Loucy (cell line): ENCODE measurements at regions not wholly inside any gene's neighbourhood (a gene's known extent, or its start where the extent isn't known, plus 50 kb on each side); places are given as distances from the start of the nearest gene placed in this dataset.

Source experiments
- H2AFZ ChIP-seq: fragments of 200-600 bp; sonication (generic); 2 replicates; pipeline ENCODE4 v1.6.0; 2016; ENCODE audit warnings: antibody characterized with exemption, mild to moderate bottlenecking, low read length, moderate library complexity
- H3F3A ChIP-seq: fragments of 200-600 bp; 2 replicates; pipeline ENCODE4 v1.6.0; 2016; ENCODE audit warnings: antibody characterized with exemption, low read depth, mild to moderate bottlenecking
- H3K27me3 ChIP-seq: fragments of 200-600 bp; sonication (generic); 2 replicates; pipeline ENCODE4 v1.6.1; 2014; ENCODE audit warnings: low read length, mild to moderate bottlenecking; ENCODE audit not compliant: insufficient read depth, poor library complexity, severe bottlenecking
- H3K36me3 ChIP-seq: fragments of 200-600 bp; sonication (generic); 2 replicates; pipeline ENCODE4 v1.6.1; 2016; ENCODE audit warnings: low read length; ENCODE audit not compliant: insufficient read depth
- H3K4me1 ChIP-seq: fragments of 200-600 bp; sonication (generic); 2 replicates; pipeline ENCODE4 v1.5.1; 2014; ENCODE audit warnings: low read length, mild to moderate bottlenecking; ENCODE audit not compliant: insufficient read depth, poor library complexity, severe bottlenecking
- H3K4me2 ChIP-seq: fragments of 200-600 bp; sonication (generic); 2 replicates; pipeline ENCODE4 v1.6.0; 2014; ENCODE audit warnings: antibody characterized with exemption, low read length, low read depth, mild to moderate bottlenecking; ENCODE audit not compliant: poor library complexity, severe bottlenecking
- H3K4me3 ChIP-seq: fragments of 200-600 bp; sonication (generic); 2 replicates; pipeline ENCODE4 v1.5.1; 2014; ENCODE audit warnings: low read length, mild to moderate bottlenecking, mixed read lengths; ENCODE audit not compliant: poor library complexity, severe bottlenecking
- H3K79me2 ChIP-seq: fragments of 200-600 bp; sonication (generic); 2 replicates; pipeline ENCODE4 v1.6.1; 2014; ENCODE audit warnings: low read length; ENCODE audit not compliant: insufficient read depth
- H3K9ac ChIP-seq: fragments of 200-600 bp; sonication (generic); 2 replicates; pipeline ENCODE4 v1.6.0; 2014; ENCODE audit warnings: mild to moderate bottlenecking, low read depth, low read length, moderate library complexity; ENCODE audit not compliant: poor library complexity, severe bottlenecking
- H3K9me2 ChIP-seq: fragments of 200-600 bp; sonication (generic); replicated peaks from 2 replicates; pipeline ENCODE4 v1.6.1; 2016; ENCODE audit warnings: low read depth, low read length, mixed read lengths
- H3K9me3 ChIP-seq: fragments of 200-600 bp; sonication (generic); 2 replicates; pipeline ENCODE4 v1.6.1; 2014; ENCODE audit warnings: mild to moderate bottlenecking, antibody characterized with exemption, low read length, low read depth; ENCODE audit not compliant: insufficient read depth
- H4K20me1 ChIP-seq: fragments of 200-600 bp; sonication (generic); 2 replicates; pipeline ENCODE4 v1.6.0; 2014; ENCODE audit warnings: antibody characterized with exemption, low read length, mild to moderate bottlenecking; ENCODE audit not compliant: insufficient read depth, poor library complexity, severe bottlenecking
- EZH2phosphoT487 ChIP-seq: fragments of 200-600 bp; IDR thresholded peaks from 2 replicates; pipeline ENCODE4 v1.6.1; 2018; ENCODE audit warnings: antibody characterized with exemption, mild to moderate bottlenecking, moderate library complexity, borderline replicate concordance
- TF ChIP-seq, protein P1 (sequence below): fragments of 200-600 bp; sonication (generic); conservative IDR thresholded peaks from 2 replicates; pipeline ENCODE4 v1.5.1; 2014; ENCODE audit warnings: mild to moderate bottlenecking, antibody characterized with exemption, low read length

DNA sequence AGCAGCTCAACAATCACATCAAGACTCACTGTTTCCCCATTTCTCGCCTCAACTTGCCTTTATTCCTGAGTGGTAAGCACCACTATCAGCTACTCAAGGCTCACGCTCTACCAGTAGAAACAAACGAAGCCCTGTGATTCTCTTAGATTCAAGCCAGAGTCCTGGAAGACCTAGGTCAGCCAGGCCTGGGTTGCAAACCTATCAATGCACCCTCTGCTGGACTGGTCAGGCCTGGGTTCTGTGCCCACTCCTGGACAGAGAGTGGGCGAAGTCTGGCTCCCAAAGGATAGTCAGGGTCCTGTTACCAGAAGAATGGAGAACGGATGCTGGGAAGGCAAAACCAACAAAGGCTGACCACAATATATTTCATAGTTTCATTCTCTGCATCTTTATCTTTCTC lies 308.4 kb downstream of the SHQ1 start:
- Histone ChIP-seq H3K79me2 (no peaks in the 10 kb centered on the region), H3K36me3 (no peaks in the 10 kb centered on the region), H4K20me1 (no peaks in the 10 kb centered on the region), H3K9me3 (peaks cover 6% of the 10 kb centered on the region; the same call in 1 of the 2 replicates), H2AFZ (no peak overlapping the region), H3K4me1 (peaks cover 7% of the 10 kb centered on the region), H3K9ac (no peak overlapping the region), H3K4me3 (no peak overlapping the region), H3K9me2 (no peaks in the 10 kb centered on the region), H3K27me3 (no peaks in the 10 kb centered on the region), H3K4me2 (no peak overlapping the region), H3F3A (no peaks in the 10 kb centered on the region)
- TF ChIP-seq, protein P1, sequence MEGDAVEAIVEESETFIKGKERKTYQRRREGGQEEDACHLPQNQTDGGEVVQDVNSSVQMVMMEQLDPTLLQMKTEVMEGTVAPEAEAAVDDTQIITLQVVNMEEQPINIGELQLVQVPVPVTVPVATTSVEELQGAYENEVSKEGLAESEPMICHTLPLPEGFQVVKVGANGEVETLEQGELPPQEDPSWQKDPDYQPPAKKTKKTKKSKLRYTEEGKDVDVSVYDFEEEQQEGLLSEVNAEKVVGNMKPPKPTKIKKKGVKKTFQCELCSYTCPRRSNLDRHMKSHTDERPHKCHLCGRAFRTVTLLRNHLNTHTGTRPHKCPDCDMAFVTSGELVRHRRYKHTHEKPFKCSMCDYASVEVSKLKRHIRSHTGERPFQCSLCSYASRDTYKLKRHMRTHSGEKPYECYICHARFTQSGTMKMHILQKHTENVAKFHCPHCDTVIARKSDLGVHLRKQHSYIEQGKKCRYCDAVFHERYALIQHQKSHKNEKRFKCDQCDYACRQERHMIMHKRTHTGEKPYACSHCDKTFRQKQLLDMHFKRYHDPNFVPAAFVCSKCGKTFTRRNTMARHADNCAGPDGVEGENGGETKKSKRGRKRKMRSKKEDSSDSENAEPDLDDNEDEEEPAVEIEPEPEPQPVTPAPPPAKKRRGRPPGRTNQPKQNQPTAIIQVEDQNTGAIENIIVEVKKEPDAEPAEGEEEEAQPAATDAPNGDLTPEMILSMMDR = no peak
- no peak for TF ChIP-seq EZH2phosphoT487

DNA sequence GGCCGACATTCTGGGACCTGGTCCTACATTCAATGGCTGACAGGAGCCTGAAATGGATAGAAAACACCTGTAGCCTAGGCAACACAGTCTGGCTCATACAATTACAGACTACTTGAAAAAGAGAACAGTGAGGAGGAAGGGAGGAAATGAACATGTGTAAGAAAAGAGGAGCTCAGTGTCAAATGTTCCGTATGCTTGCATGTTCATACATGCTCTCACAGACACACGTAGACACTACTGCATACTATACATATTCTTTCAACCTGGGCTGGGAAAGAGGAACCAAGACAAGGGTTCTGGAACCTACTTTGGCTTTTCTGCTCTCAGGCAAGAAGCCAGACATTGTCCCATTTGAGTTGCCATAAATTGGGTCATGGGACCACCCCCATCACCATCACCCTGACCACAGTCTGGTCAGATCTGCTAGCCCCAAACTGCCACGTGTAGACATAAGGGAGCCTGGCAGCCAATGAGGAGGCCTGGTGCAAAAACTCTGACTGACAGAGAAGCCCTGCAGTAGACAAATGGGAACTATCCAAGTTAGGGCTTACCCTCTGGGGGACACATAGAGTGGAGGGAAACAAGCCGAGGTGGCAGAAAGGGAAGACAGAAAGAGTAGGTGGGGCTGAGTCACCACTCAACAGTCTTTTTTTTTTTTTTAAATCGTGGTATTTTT lies 310.0 kb downstream of the SHQ1 start:
- no peak overlapping the region for H2AFZ ChIP-seq
- H3K79me2 ChIP-seq = no peaks in the 10 kb centered on the region
- no peaks in the 10 kb centered on the region for H3K36me3 ChIP-seq
- H3K4me3 ChIP-seq = no peak overlapping the region
- H3F3A ChIP-seq = no peaks in the 10 kb centered on the region
- H4K20me1 ChIP-seq = no peaks in the 10 kb centered on the region
- no peaks in the 10 kb centered on the region for H3K27me3 ChIP-seq
- peak overlapping the region; percentile 10 for H3K4me2 ChIP-seq
- peaks cover 6% of the 10 kb centered on the region; the same call in 1 of the 2 replicates for H3K9me3 ChIP-seq
- H3K9ac ChIP-seq = no peak overlapping the region
- H3K4me1 ChIP-seq = peaks cover 7% of the 10 kb centered on the region
- TF ChIP-seq, protein P1 = no peak
- TF ChIP-seq EZH2phosphoT487 = no peak
- no peaks in the 10 kb centered on the region for H3K9me2 ChIP-seq

DNA sequence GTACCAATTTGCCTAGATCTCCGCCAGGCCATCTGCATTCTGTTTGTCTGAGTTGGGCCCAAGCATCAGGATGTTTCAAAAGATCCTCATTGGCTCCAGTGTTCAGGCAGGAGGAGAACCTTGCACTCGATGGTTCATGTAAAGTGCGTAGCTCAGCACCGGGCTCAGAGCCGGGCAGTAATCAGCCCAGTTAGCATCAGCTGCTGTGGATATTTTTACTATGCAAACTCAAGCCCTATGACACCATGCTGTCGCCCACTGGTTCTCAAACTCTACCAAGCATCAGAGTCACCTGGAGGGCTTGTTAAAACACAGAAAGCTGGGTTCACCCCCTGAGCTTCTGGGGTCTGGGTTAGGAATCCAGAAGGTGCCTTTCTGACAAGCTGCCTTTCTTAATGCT lies 310.8 kb downstream of the SHQ1 start:
- no peaks in the 10 kb centered on the region for H3K27me3 ChIP-seq
- no peak overlapping the region for H3K4me2 ChIP-seq
- H3K9me2 ChIP-seq = no peaks in the 10 kb centered on the region
- H2AFZ ChIP-seq = no peak overlapping the region
- TF ChIP-seq EZH2phosphoT487 = no peak
- TF ChIP-seq, protein P1 = no peak
- peaks cover 7% of the 10 kb centered on the region for H3K4me1 ChIP-seq
- H3K36me3 ChIP-seq = no peaks in the 10 kb centered on the region
- peaks cover 6% of the 10 kb centered on the region; the same call in 1 of the 2 replicates for H3K9me3 ChIP-seq
- no peak overlapping the region for H3K9ac ChIP-seq
- H3K4me3 ChIP-seq = no peak overlapping the region
- no peaks in the 10 kb centered on the region for H3K79me2 ChIP-seq
- H3F3A ChIP-seq = no peaks in the 10 kb centered on the region
- no peaks in the 10 kb centered on the region for H4K20me1 ChIP-seq
